Muscle of arm (tissue), 1 donor: ENCODE measurements at regions not wholly inside any gene's neighbourhood (a gene's known extent, or its start where the extent isn't known, plus 50 kb on each side); places are given as distances from the start of the nearest gene placed in this dataset.
"Not testable (repeated sequence)": the region's sequence is repeated elsewhere in the genome, so short reads cannot be mapped to it uniquely, and the experiment has no call there.

Experiments
- DNase-seq: peaks from one replicate; pipeline ENCODE4 v3.0.0-alpha.2; 2013

DNA sequence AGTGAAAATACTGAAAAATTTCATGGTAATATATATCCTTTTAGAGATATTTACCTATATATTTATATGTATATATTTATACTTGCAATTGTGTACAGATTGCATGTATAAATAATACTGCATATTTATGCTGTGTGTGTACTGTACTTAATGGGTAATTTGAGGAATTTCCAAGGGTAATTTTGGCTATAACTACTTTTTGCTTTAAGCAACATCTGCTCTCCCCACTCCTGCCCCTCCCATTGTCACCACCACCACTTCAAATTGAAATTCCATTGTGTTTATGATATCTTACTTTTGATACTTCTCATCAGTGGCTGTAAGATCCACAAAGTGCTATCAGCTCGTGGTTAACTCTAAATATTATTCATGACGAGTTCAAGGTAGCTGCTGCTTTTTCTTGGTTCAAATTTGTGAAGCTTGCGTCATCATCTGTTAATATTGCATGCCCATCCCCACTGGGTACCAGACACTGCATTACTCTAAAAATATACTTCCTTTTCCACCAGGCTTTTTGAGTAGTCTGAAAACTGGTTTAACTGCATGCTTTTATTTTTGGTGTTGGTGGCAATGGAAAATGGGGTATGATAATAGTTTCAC is 91.7 kb upstream of the MITF start:
- no peak for DNase-seq

DNA sequence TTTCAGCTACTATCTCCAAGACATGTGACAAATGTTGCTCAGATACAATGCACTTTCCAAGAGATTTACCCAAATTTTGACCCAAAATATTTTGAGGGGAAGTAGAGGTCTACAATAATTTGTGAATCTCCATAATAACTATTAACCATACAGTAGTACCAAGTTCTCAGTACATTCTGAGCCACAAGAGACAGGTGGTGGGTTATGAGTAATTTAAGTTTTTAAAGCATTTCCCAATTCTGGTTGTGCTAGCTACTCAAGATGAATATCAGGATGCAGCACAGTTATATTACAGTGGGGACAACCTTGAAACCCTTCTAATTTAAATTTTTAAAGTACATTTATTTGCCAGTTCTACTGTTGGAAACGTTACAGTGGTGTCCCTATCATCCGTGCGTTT is 92.2 kb upstream of the MITF start:
- no peak for DNase-seq

DNA sequence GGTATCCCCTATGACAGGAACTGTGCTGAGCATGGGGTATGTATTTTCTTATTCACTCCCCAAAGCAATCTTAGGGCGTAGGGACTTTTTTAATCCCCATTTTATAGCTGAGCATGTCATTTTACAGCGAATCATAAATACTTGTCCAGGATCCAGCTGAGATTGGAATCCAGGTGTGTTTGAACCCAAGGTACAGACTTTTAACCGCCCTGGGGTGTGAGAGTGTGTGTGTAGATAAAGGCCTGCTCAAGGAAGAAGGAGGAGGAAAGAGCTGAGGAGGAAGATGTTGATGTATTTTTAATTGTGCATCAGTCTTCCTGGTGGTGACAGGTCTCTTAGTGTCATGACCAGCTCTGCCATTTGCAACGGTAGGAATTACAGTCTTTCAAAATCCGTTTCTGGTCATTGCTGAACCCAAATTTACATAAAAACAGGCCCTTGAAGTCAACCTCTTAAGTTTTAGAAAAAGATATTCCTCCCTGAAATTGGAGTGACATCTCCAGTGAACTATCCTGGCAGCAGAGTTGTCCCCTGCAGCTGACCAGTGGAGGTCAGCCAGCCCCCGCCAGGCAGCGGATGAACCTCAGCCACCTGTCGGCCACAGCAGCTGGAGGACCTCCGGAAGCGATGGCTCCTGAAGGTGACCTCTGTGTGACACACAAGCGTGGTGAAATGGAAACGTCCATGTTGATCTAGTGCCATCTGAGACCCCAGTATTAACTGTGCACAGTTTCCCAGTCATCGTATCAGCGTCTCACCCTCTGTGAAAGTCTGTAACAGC is 92.8 kb upstream of the MITF start:
- no peak for DNase-seq

DNA sequence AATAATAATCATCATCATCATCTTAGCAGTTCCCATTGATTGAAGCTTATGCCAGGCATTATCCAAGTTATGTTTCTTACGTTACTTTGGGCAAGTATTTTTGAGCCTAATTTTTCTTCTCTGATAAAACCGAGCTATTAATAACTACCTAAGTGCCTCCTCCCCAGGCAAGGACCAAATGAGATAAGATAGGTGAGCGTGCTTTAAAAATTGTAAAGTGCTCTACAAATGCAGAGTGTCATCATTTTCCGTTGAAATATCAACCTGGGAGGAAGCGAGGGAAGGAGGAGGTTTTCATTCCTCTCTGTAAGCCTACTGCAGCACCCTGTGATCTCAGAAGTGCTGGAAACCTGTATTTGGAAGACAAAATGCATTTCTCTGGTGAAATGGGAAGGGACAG is 96.7 kb upstream of the MITF start:
- DNase-seq, result no peak

DNA sequence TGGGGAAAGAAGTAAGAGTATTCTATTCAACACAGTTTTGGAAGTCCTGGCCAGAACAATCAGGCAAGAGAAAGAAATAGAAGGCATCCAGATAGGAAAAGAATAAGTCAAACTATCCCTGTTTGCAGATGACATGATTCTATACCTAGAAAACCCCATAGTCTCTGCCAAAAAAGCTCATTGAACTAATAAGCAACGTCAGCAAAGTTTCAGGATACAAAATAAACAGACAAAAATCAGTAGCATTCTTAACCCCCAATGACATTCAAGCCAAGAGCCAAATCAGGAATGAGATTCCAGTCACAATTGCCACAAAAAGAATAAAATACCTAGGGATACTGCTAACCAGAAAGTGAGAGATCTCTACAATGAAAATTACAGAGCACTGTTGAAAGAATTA is 99.4 kb upstream of the MITF start:
- no peak for DNase-seq

DNA sequence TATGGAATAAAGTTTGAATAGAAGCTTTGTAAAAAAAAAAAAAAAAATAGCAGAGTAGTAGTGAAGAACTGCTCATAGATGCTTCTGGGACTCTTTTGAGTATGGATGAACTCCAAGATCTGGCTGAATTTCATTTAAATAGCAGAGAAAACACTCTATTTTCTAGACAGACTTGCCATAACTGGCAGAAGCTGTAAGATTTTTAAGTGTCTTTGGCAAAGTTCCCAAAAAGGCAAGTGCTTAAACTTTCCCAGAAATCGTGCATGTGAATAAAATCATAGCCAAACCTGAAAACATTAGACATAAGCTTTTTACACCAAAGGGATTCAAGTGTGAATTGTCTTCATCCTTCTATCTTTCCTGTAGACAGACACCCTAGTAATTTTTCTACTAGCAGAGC is 110.3 kb upstream of the MITF start:
- DNase-seq, result peak; percentile 75

DNA sequence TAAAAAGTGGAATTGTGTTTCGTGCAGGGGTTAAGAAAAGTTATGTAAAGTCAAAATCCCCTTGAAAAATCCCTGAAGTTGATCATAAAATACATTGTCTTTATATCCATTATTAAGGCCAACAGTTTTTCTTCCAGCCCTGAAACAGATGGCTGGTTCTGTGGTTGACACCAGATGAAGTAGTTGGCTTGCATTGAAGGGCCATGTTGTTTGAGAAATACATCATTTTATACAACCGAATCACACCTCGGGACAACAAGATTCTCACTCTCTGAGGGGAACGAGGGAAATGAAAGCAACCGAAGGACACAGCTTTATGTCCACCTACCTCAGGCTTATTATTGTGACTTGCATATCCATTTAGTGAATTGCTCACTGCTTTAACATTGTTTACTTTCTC is 126.0 kb upstream of the MITF start:
- no peak for DNase-seq

DNA sequence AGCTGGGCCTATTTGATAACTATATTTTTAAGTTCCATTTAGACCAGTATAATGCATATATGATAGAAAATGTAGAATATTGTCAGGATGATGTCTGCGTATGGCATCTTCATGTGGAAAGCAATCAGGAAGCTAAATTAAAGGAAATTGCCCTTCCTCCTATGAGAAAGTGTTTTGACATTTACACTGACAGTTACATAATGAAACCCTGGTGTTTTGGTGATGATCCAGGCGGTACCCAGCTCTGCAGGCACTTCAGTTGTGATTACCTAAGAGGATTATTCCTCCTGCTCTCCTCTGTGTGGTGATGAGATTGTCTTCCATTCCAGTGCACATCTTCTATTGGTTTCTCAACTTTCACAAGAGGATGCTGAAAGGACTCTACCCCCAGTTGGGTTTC is 126.5 kb upstream of the MITF start:
- DNase-seq, result no peak

DNA sequence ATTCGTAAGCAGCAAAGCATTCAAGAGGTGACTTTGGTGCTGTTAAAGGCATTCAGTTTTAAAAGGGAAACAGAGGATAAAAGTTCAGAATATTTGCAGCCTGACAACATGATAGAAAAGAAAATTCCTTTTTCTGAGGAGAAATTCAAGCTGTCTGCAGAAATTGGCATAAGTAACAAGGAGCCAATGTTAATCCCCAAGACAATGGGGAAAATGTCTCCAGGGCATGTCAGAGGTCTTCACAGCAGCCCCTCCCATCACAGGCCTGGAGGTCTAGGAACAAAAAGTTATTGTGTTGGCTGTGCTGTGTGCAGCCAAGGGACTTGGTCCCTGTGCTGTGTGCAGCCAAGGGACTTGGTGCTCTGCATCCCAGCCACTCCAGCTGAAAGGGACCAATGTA is 129.7 kb upstream of the MITF start:
- not testable (repeated sequence) for DNase-seq

DNA sequence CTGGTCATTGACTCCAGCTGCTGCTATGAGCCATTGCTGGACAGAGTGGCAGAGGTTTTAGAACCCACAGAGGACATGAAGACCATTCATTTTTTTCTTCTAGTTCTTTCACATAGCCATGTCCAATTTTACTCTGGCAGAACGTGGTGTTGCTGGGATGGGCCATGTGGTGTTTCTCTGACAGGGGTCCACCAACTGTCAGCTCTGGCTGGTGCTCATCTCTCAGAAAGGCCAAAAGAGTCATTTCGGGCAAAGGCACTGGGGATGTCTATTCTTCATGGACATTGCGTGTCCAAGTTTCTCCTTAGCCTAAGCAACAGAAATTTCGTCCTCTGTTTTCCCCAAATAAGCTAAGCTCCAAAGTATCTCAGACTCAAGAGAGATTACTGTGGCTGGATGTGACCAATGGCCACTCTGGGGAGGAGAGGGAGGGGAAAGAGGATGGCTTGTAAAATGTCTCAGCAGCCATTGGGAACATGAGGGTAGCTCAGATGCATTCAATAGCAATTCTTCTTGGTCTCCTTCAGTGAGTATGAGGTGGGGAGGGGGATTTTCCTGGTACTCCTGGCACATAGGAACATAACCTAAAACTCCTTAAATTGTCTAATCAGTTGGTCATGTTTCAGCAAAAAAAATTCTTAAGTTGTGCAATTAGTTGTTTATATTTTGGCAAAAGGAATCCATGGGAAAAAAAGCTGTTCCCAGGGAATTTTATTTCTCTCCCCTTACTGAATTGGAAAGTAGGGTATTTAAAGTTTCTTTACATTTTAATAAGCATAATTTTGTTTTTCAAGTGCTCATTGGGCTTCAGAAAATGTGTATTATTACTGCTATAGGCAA is 131.6 kb upstream of the MITF start:
- no peak for DNase-seq

DNA sequence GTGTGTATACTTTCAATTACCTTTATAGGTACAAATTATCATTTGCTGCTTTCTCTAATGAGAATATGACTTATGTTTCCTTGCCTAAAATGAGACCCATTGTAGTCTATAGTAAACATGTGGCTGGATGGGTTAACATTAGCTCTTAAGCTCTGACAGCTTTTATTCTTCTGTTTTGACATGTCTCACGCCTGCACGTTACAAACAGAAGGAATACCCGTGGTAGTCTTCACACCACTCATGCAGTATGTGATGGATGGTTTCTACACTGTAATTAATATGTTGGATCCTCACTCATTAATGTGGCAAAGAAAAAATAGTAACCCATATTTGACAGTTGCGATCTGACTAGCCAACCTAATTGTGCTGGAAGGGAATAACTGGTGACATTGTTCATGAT is 133.4 kb upstream of the MITF start:
- DNase-seq, result no peak

DNA sequence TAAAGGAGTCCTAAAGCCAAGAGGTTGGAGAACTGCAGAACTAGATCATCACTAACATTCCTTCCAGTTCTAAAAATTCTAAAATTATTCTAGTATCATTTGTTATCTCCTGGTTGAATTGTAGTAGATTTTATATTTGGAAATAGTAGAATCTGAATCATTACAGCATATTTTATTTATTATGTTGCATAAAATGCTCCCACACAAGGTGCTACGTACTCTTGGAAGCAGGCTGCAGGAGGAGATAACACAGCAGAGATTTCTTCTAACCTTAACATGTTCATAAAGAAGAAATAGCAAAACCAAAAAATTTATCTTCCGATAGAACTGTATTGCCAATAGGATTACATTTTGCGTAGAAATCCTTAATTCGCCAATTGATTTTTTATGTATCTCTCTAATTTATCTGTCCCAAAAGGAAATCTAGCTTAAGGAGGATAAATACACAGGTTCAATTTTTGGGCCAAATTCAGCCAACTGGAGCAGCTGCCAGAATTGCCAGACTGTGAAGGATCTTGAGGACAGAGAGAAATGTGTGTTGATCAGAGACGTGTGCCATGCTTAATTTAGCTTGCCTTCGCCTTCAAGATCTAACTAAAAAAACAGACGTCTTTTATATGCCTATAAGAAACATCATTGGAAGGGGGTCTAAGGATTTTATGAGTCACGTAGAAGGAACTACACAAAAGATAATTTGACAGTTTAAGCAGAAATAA is 134.4 kb upstream of the MITF start:
- no peak for DNase-seq

DNA sequence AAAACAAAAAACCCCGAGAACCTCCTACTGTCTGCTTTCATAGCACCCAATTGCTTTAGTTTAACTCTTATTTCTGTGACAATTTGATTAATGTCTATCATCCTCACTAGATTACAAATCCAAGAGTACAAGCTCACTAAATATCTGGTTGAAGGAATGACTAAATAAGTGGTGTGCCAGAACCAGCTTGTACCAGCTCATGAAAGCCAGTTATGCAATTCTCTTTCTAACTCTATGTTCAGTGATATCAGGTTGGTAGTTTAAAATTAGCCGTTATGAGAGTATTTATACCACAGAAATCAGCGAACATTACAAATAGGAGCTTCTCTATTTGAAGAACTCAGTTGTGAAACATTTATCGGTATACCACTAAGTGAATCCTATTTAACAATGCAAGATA is 137.2 kb upstream of the MITF start:
- no peak for DNase-seq

DNA sequence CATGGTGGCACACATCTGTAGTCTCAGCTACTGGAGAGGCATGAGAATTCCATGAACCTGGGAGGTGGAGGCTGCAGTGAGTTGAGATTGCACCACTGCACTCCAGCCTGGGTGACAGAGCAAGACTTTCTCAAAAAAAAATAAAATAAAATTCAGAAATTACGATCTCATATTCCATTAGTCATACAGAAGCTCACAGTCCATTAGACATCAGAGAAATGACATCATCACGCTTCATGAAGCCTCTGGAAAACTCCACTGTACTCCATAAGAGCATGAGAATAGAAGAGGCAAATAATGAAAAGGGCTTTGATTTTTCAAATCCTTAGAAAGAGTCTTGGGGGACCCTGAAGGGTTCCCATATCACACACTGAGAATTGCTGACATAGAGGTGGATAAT is 145.0 kb upstream of the MITF start:
- DNase-seq, result no peak

DNA sequence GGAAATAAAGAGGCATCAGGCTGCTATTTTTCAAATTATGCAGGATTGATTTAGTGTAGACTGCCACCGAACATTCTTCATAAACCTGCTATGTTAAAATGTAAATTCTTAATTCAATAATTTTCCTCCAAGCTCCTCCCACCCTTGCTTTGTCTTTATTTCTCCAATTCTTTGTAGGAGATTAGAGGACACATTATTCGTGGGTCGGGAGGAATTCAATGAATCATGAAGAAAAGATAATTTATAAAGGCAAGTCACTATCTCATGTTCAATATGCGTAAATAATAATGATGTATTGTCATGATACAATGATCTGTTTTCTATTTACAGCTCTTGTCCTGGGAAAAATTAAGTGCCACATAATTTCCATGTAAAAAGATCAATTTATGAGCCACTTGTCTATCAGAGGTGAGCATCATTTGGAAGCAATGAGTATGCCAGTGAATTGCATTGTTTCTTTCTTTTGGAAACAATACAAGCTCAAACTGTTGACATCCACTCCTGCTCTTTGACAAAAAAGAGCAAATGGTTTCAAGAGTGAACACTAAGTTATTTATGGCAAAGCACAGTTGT is 148.0 kb upstream of the MITF start:
- DNase-seq, result no peak

DNA sequence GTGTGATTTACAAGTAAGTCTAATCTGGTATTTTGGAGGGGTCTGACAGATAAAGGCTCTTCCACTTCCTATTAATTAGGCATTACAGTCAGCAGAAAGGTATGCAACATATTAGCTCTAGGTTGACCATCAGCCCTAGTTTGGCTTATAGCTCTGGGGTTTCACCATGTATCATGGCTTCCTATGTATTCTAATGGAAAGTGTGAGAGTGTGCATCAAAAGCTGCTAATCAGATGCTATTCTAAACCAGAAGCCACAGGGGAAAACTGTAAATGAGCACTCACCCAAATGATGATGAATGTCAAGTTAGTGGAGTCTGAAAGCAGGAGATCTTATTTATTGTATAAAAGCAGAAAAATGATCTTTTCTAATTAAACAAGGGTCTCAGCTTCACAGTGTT is 149.2 kb upstream of the MITF start:
- no peak for DNase-seq

DNA sequence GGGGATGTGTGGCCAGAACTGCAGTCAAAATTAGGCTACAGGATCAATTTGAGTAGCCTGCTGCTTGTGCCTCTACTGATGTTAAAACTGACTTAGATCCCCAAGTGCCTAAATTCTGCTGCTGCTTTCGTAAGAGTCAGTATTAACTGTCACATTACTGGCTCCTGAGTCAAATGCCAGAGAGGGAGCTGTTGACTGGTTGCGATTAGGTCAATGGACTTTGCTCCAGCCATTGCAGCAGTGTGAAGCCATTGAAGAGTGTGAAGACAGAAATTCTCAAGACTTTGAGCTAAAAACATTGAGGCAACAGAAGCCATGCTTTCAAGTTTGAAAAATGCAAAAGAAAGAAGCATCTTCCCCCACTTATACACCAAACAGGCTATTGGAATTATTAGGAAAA is 151.1 kb upstream of the MITF start:
- no peak for DNase-seq

DNA sequence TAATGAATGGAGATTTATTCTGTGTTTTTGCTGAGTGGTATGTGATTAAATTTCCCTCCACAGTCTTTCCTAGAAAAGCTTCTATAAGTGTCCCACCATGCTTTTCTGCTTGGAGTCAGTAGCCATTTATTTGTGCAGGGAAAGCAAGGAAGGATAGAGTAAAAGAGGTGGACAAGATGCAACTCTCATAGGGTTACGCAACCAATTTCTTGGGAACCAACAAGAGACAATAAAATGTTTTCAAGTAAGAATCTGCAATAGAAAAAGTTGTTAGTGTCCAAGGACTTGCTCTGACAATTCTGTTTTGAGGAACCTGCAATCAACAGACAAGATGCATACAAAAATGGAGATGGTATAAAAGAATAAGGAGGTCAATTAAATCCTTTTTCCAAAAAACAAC is 153.8 kb upstream of the MITF start:
- no peak for DNase-seq

DNA sequence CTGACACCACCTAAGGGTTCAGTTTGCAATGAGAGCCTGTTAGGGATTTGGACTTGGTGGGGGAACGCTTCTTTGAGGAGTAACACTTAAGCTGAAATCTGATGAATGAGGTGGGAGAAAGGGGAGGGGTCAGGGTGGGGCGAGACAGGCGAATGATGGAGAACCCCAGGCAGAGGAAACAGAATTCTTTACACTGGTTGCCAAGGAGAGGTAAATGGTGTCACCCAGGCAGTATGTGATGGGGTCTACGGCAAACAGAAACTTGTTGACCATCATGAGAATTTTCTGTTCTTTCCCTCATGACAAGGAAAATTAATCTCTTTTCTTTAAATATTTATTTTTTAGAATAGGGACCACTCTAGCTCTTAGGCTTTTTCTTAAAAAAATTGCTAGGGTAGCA is 157.2 kb upstream of the MITF start:
- no peak for DNase-seq

DNA sequence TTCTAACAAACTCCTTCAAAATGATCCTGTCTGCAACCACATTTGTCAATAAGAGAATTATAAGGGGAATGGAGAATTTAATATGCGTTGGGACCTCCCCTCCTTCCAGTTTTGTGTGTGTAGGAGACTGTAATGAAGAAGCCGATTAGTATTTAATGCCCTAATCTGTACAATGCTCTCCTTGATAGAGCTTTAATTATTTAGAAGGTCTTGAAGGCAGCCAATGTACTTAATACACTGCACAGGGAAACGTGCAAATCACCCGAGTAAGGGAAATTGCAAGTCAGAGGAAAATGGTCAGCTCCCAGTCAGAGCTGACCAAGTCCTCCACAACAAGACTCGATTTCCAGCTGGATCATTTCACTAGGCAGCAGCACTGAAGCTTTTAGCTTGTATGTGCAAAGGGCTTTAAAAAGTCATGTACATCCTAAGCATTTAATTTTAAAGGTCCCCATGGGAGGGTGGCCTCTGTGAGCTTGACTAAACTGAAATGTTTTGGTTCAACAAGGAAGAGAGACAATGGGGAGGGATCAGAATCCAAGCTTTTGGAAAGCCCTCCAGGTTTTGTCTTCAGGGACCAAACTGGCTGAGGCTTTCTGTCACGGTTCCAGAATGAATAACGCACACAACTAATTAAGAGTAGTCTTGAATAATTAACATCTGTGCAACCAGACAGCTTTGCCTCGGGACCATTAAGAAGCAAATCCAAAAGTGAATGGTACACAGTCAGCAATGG is 159.8 kb upstream of the MITF start:
- peak; percentile 22 for DNase-seq

DNA sequence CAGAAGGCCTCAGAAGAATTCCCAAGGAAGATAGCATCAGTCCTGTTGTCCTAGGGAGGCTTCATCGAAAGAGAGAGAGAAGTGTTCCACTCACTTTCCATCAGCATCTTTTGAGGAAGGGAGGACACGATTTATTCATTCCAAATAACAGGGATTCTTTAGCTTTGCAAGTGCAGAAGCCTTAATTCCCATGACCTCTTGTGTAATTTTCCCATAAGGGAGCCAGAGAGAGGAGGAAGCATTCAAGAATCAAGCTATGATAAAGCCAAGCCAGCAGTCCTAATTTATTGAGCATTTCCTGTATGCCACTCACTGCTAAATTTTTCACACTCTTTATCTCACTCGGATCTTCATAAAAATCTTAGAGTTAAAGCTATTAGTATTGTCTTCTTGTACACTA is 169.7 kb upstream of the MITF start:
- DNase-seq, result no peak
